ENCODE measurements at regions not wholly inside any gene's neighbourhood (a gene's known extent, or its start where the extent isn't known, plus 50 kb on each side); places are given as distances from the start of the nearest gene placed in this dataset.

- ATAC-seq: no peak
- Histone ChIP-seq H3K27ac (no peak overlapping the region), H3K4me3 (no peak overlapping the region), H3K36me3 (no peaks in the 10 kb centered on the region), H3K27me3 (no peaks in the 10 kb centered on the region), H3K4me1 (no peaks in the 10 kb centered on the region), H3K9me3 (no peaks in the 10 kb centered on the region)
- TF ChIP-seq POLR2A (IDR thresholded peaks at IDR 0.05): no peak
- no peak for TF ChIP-seq POLR2AphosphoS5 (IDR thresholded peaks at IDR 0.05)
- TF ChIP-seq EP300 (IDR thresholded peaks at IDR 0.05): no peak
- TF ChIP-seq CTCF (IDR thresholded peaks at IDR 0.05): no peak
- WGBS, 2 donors (ENCODE audit: low coverage in 1 of 2): 70 to 84% methylated on average over 3 of the region's 3 CpGs
Measured at GRCh38 chr3:81433675-81434074, 327.8 kb downstream of the GBE1 start.

- Histone ChIP-seq H3K4me1 (no peaks in the 10 kb centered on the region), H3K27me3 (no peaks in the 10 kb centered on the region), H3K4me3 (no peak overlapping the region), H3K36me3 (no peaks in the 10 kb centered on the region), H3K9me3 (no peaks in the 10 kb centered on the region), H3K27ac (no peak overlapping the region)
- TF ChIP-seq CTCF (IDR thresholded peaks at IDR 0.05) (no peak), POLR2A (IDR thresholded peaks at IDR 0.05) (no peak), POLR2AphosphoS5 (IDR thresholded peaks at IDR 0.05) (no peak), EP300 (IDR thresholded peaks at IDR 0.05) (no peak)
- 93 to 95% methylated on average over 2 of the region's 2 CpGs for WGBS, 2 donors (ENCODE audit: low coverage in 1 of 2)
- ATAC-seq: no peak
Measured at GRCh38 chr3:81432456-81432855, 329.0 kb downstream of the GBE1 start.

GRCh38 chr3:81426826-81427577 lies 334.4 kb downstream of the GBE1 start:
- H3K4me3 ChIP-seq: no peak overlapping the region
- TF ChIP-seq CTCF (IDR thresholded peaks at IDR 0.05) (no peak), POLR2AphosphoS5 (IDR thresholded peaks at IDR 0.05) (no peak), EP300 (IDR thresholded peaks at IDR 0.05) (no peak), POLR2A (IDR thresholded peaks at IDR 0.05) (no peak)
- H3K27ac ChIP-seq: no peak overlapping the region
- no peaks in the 10 kb centered on the region for H3K9me3 ChIP-seq
- 89 to 96% methylated on average over 6 of the region's 6 CpGs for WGBS, 2 donors (ENCODE audit: low coverage in 1 of 2)
- H3K36me3 ChIP-seq: no peaks in the 10 kb centered on the region
- ATAC-seq: no peak
- H3K4me1 ChIP-seq: no peaks in the 10 kb centered on the region
- H3K27me3 ChIP-seq: no peaks in the 10 kb centered on the region

GRCh38 chr3:81425198-81425868 lies 336.1 kb downstream of the GBE1 start:
- Histone ChIP-seq H3K36me3 (no peaks in the 10 kb centered on the region), H3K9me3 (no peaks in the 10 kb centered on the region), H3K27me3 (no peaks in the 10 kb centered on the region), H3K27ac (no peak overlapping the region), H3K4me1 (no peaks in the 10 kb centered on the region), H3K4me3 (no peak overlapping the region)
- ATAC-seq: no peak
- TF ChIP-seq POLR2AphosphoS5 (IDR thresholded peaks at IDR 0.05): no peak
- TF ChIP-seq POLR2A (IDR thresholded peaks at IDR 0.05): no peak
- no peak for TF ChIP-seq EP300 (IDR thresholded peaks at IDR 0.05)
- no peak for TF ChIP-seq CTCF (IDR thresholded peaks at IDR 0.05)
- 46 to 85% methylated on average over 4 to 5 of the region's 5 CpGs for WGBS, 2 donors (ENCODE audit: low coverage in 1 of 2)

- ATAC-seq: no peak
- TF ChIP-seq CTCF (IDR thresholded peaks at IDR 0.05) (peak; percentile 22 to 58 (median 34)), POLR2AphosphoS5 (IDR thresholded peaks at IDR 0.05) (no peak)
- H3K4me1 ChIP-seq: no peaks in the 10 kb centered on the region
- H3K27ac ChIP-seq: no peak overlapping the region
- H3K27me3 ChIP-seq: no peaks in the 10 kb centered on the region
- H3K36me3 ChIP-seq: no peaks in the 10 kb centered on the region
- no peak overlapping the region for H3K4me3 ChIP-seq
- no peaks in the 10 kb centered on the region for H3K9me3 ChIP-seq
Measured at GRCh38 chr3:81419228-81419627, 342.2 kb downstream of the GBE1 start.

All from gastroesophageal sphincter (tissue), 4 donors.